Esophagus squamous epithelium (tissue), 4 donors: ENCODE measurements at regions not wholly inside any gene's neighbourhood (a gene's known extent, or its start where the extent isn't known, plus 50 kb on each side); places are given as distances from the start of the nearest gene placed in this dataset.

Experiments used
- POLR2A ChIP-seq, 4 donors: fragments of 450-650 bp; IDR thresholded peaks; one replicate each; pipeline ENCODE4 v1.6.1; 2017; ENCODE audit warnings: antibody characterized with exemption in 4 of 4, mild to moderate bottlenecking in 4 of 4, moderate library complexity in 3 of 4
- TF ChIP-seq, protein P1 (sequence below), 6 experiments: fragments of 450-650 bp in 4 of 6; fragments of 200-600 bp in 2 of 6; sonication (generic) in 2 of 6; IDR thresholded peaks; one replicate each; pipeline ENCODE4 v1.5.1; 2016 to 2019; ENCODE audit warnings: antibody characterized with exemption in 6 of 6, mild to moderate bottlenecking in 4 of 6, moderate library complexity in 4 of 6

DNA sequence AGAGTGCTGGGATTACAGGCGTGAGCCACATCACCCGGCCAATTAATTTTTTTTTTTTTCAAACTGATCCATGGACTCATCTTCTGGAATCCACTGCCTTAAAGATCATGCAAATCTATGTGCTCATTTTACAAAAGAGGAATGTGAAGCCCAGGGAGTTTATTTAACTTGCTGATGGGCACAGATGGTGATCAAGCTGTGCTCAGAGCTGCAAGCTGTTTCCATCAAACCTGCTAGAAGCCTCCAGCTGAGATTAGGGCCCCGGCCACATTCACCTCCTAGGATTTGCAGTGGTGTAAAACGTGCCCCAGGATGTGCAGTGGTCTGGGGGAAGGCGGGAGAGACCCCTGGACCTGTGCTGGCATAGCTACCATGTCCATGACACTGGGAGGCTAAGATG, 56.1 kb upstream of the TUT7 start:
- TF ChIP-seq, protein P1, sequence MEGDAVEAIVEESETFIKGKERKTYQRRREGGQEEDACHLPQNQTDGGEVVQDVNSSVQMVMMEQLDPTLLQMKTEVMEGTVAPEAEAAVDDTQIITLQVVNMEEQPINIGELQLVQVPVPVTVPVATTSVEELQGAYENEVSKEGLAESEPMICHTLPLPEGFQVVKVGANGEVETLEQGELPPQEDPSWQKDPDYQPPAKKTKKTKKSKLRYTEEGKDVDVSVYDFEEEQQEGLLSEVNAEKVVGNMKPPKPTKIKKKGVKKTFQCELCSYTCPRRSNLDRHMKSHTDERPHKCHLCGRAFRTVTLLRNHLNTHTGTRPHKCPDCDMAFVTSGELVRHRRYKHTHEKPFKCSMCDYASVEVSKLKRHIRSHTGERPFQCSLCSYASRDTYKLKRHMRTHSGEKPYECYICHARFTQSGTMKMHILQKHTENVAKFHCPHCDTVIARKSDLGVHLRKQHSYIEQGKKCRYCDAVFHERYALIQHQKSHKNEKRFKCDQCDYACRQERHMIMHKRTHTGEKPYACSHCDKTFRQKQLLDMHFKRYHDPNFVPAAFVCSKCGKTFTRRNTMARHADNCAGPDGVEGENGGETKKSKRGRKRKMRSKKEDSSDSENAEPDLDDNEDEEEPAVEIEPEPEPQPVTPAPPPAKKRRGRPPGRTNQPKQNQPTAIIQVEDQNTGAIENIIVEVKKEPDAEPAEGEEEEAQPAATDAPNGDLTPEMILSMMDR (IDR thresholded peaks at IDR 0.05), result no peak
- no peak for TF ChIP-seq POLR2A (IDR thresholded peaks at IDR 0.05)
